Parathyroid adenoma (tissue), 2 donors: ENCODE measurements at regions not wholly inside any gene's neighbourhood (a gene's known extent, or its start where the extent isn't known, plus 50 kb on each side); places are given as distances from the start of the nearest gene placed in this dataset.

Experiments
- H2AFZ ChIP-seq: fragments of 300-600 bp; sonication (generic); one replicate; pipeline ENCODE4 v1.7.0; 2017; ENCODE audit warnings: antibody characterized with exemption, mild to moderate bottlenecking
- H3K27ac ChIP-seq: fragments of 300-600 bp; sonication (generic); one replicate; pipeline ENCODE4 v1.7.0; 2017
- H3K27me3 ChIP-seq: fragments of 300-600 bp; sonication (generic); one replicate; pipeline ENCODE4 v1.7.0; 2017; ENCODE audit warnings: low read length; ENCODE audit not compliant: control insufficient read depth, insufficient read depth
- H3K36me3 ChIP-seq: fragments of 300-600 bp; sonication (generic); one replicate; pipeline ENCODE4 v1.7.0; 2017; ENCODE audit warnings: low read length; ENCODE audit not compliant: control insufficient read depth, insufficient read depth
- H3K4me1 ChIP-seq: fragments of 300-600 bp; sonication (generic); one replicate; pipeline ENCODE4 v1.7.0; 2017; ENCODE audit warnings: control low read depth
- H3K4me2 ChIP-seq: fragments of 300-600 bp; sonication (generic); one replicate; pipeline ENCODE4 v1.7.0; 2017; ENCODE audit warnings: low read length
- H3K4me3 ChIP-seq: fragments of 300-600 bp; sonication (generic); one replicate; pipeline ENCODE4 v1.7.0; 2017; ENCODE audit warnings: low read depth, low read length
- H3K79me2 ChIP-seq: fragments of 300-600 bp; sonication (generic); one replicate; pipeline ENCODE4 v1.7.0; 2017; ENCODE audit warnings: control low read depth
- H3K9ac ChIP-seq: fragments of 300-600 bp; sonication (generic); one replicate; pipeline ENCODE4 v1.7.0; 2017; ENCODE audit warnings: mild to moderate bottlenecking
- H3K9me3 ChIP-seq: fragments of 300-600 bp; sonication (generic); one replicate; pipeline ENCODE4 v1.7.0; 2017; ENCODE audit warnings: low read length; ENCODE audit not compliant: control insufficient read depth
- TF ChIP-seq, protein P1 (sequence below): fragments of 300-600 bp; sonication (generic); IDR thresholded peaks from one replicate; pipeline ENCODE4 v1.7.0; 2017; ENCODE audit warnings: antibody characterized with exemption, mild to moderate bottlenecking
- donor health status: primary hyperparathyroidism.

DNA sequence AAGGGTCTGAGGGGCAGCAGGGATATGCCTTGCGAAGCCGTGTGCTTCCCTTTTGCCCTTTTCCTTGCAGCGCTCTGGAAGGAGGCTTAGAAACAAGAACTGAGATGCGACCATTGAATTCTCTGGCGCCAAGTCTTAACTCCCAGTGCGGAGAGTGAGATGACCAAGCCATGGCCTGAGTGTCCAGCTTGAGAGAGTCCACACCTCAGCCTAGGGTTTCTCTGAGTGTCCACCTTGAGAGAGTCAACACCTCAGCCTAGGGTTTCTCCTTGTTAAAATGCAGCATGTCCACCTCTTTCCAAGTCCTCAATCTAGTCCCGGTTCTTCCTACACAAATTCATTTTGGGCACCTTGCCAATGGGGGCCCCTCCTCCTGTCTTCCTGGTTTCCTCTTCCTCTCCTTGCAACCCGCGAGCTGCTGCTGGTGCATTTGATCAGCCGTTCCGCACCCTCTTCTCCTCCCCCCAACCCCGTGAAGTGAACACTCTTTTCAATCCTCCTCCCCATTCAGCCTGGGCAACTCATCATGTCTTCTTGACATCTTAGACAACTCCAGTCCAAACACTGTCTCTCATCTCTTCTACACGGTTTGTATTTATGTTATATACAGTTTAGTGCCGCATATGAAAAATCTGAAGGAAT is 178.2 kb upstream of the PITRM1 start:
- Histone ChIP-seq H3K27me3 (no peaks in the 10 kb centered on the region), H3K36me3 (no peaks in the 10 kb centered on the region), H3K79me2 (no peaks in the 10 kb centered on the region), H3K9me3 (no peaks in the 10 kb centered on the region), H2AFZ (no peak overlapping the region), H3K9ac (no peak overlapping the region), H3K4me2 (no peak overlapping the region), H3K27ac (no peak overlapping the region), H3K4me3 (no peak overlapping the region), H3K4me1 (no peaks in the 10 kb centered on the region)
- TF ChIP-seq, protein P1, sequence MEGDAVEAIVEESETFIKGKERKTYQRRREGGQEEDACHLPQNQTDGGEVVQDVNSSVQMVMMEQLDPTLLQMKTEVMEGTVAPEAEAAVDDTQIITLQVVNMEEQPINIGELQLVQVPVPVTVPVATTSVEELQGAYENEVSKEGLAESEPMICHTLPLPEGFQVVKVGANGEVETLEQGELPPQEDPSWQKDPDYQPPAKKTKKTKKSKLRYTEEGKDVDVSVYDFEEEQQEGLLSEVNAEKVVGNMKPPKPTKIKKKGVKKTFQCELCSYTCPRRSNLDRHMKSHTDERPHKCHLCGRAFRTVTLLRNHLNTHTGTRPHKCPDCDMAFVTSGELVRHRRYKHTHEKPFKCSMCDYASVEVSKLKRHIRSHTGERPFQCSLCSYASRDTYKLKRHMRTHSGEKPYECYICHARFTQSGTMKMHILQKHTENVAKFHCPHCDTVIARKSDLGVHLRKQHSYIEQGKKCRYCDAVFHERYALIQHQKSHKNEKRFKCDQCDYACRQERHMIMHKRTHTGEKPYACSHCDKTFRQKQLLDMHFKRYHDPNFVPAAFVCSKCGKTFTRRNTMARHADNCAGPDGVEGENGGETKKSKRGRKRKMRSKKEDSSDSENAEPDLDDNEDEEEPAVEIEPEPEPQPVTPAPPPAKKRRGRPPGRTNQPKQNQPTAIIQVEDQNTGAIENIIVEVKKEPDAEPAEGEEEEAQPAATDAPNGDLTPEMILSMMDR: no peak

DNA sequence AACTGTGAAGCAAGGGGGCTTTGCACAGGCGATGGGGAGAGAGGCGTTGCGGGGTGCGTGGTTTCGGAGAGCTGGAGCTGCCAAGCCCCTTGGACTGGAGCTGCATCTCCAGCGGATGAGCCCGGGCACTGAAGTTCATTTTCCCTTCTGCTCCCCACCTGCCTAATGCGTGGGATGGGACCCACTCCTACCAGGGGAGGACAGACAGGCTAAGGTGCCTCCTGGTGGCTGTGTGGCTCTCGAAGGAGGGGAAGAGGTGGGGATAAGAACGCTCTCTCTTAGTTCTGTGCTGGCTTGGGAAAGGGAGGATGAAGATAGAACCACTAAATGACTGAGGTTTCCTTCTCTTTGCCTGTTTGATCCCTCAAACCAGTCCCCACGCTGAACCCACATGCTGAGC is 177.6 kb upstream of the PITRM1 start:
- H3K27me3 ChIP-seq: no peaks in the 10 kb centered on the region
- H3K9ac ChIP-seq: no peak overlapping the region
- H3K4me2 ChIP-seq: no peak overlapping the region
- H3K4me1 ChIP-seq: no peaks in the 10 kb centered on the region
- no peak overlapping the region for H3K4me3 ChIP-seq
- no peaks in the 10 kb centered on the region for H3K36me3 ChIP-seq
- no peaks in the 10 kb centered on the region for H3K9me3 ChIP-seq
- no peak overlapping the region for H2AFZ ChIP-seq
- no peak overlapping the region for H3K27ac ChIP-seq
- H3K79me2 ChIP-seq: no peaks in the 10 kb centered on the region
- TF ChIP-seq, protein P1: no peak

DNA sequence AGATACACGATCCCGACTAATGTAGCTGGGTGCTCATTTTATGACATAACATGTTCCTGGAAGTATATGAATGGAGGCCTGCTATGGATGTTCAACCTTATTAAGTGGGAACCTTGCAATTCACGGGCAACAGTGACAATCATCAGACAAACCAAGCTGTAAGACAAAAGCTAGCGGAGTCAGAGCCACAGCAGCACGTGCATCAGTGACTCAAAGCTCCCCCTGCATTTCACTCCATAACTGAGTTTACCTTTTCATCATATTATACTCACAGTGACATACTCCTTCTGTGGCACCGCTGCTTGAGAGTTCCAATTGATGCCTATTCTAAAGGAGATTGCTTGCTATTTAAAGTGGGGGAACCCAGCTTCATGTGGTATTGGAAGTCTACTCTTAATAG is 176.0 kb upstream of the PITRM1 start:
- H3K9me3 ChIP-seq: no peaks in the 10 kb centered on the region
- no peaks in the 10 kb centered on the region for H3K79me2 ChIP-seq
- H3K9ac ChIP-seq: no peak overlapping the region
- no peaks in the 10 kb centered on the region for H3K27me3 ChIP-seq
- no peak overlapping the region for H3K27ac ChIP-seq
- no peaks in the 10 kb centered on the region for H3K36me3 ChIP-seq
- H3K4me3 ChIP-seq: no peak overlapping the region
- no peak overlapping the region for H3K4me2 ChIP-seq
- TF ChIP-seq, protein P1: no peak
- no peak overlapping the region for H2AFZ ChIP-seq
- no peaks in the 10 kb centered on the region for H3K4me1 ChIP-seq

DNA sequence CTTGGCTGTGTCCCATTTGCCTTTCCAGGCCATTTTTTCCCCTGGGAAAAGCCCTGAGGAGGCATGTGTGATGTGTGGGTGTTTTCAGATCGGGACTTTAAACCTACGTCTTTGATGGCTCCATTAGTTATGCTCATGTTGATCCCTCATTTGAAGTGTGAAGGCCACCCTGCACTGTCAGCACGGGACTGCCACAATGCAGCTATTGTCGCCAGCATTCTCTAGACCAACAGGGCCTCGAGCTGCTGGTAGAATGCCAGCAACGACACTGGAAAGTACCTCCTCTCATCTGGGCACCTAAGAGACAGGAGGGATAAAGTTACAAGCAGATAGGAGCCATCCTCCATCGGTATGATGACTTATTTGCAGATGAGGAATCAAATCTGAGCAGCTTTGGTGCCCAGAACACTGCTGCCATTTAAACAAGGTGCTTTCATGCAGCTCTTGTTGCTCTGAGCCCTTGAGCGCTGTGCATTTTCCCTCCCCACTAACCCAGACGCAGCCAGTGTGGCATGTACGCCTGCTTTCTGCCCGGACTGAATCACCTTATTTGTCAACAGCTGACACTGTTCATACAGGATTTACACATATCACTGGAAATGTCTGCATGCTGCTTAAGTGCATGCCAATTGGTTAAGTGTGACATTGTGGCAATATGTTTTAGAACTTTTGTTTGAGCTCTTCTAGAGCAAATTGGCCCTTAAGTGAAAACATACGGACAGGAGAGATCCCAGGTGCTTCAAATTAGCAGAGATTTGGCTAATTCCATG is 175.0 kb upstream of the PITRM1 start:
- H3K27me3 ChIP-seq: no peaks in the 10 kb centered on the region
- H3K9me3 ChIP-seq: no peaks in the 10 kb centered on the region
- H3K4me3 ChIP-seq: no peak overlapping the region
- H3K79me2 ChIP-seq: no peaks in the 10 kb centered on the region
- H3K9ac ChIP-seq: no peak overlapping the region
- H2AFZ ChIP-seq: no peak overlapping the region
- no peak overlapping the region for H3K27ac ChIP-seq
- H3K36me3 ChIP-seq: no peaks in the 10 kb centered on the region
- TF ChIP-seq, protein P1: no peak
- H3K4me2 ChIP-seq: no peak overlapping the region
- H3K4me1 ChIP-seq: no peaks in the 10 kb centered on the region

DNA sequence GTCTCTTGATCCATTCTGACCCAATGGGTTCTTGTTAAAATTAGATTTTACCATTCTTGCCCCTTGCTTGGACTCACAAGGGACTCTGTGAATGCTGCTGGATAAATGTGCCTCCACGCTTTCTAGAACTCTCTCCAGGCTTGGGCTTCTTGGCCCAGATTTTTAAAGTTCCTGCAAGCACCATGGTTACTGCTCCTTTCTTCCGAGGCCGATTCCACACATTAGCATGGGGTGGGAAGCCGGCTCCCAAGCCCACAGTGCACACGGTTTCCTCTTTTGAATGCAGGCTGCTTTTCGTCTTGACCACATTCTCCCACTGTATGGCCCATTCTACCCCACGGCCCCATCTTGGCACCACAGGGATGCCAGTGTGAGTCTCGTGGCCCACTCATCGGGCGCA is 174.3 kb upstream of the PITRM1 start:
- no peaks in the 10 kb centered on the region for H3K27me3 ChIP-seq

More for the DNA sequence above, 174.3 kb upstream of the PITRM1 start:
- no peaks in the 10 kb centered on the region for H3K4me1 ChIP-seq
- no peak overlapping the region for H2AFZ ChIP-seq
- TF ChIP-seq, protein P1: no peak
- H3K9me3 ChIP-seq: no peaks in the 10 kb centered on the region
- no peak overlapping the region for H3K4me2 ChIP-seq
- no peak overlapping the region for H3K27ac ChIP-seq
- no peaks in the 10 kb centered on the region for H3K79me2 ChIP-seq
- no peaks in the 10 kb centered on the region for H3K36me3 ChIP-seq
- H3K4me3 ChIP-seq: no peak overlapping the region
- H3K9ac ChIP-seq: no peak overlapping the region
